ENCODE measurements at regions not wholly inside any gene's neighbourhood (a gene's known extent, or its start where the extent isn't known, plus 50 kb on each side); places are given as distances from the start of the nearest gene placed in this dataset.
"Not testable (repeated sequence)": the region's sequence is repeated elsewhere in the genome, so short reads cannot be mapped to it uniquely, and the experiment has no call there.

GRCh38 chr2:220745682-220746081, 826.4 kb downstream of the EPHA4 start:
- CTCF ChIA-PET = no interaction called here

GRCh38 chr2:220747736-220748135, 824.4 kb downstream of the EPHA4 start:
- Mint-ChIP-seq H3K27ac (no peak overlapping the region), H3K4me3 (no peak overlapping the region), H3K36me3 (ENCODE audit: low read depth) (no peaks in the 10 kb centered on the region), H3K9me3 (ENCODE audit: insufficient read depth) (peaks cover 7% of the 10 kb centered on the region), H3K27me3 (ENCODE audit: low read depth) (no peaks in the 10 kb centered on the region), H3K4me1 (ENCODE audit: low read depth) (no peaks in the 10 kb centered on the region)
- ChIA-PET CTCF (no interaction called here), POLR2A (interaction anchor here (0.6 kb wide), 1 partner anchor 197 kb away, joined by 3 read pairs; no protein-coding TSS in a partner anchor)
- ATAC-seq (no peak), DNase-seq (no peak)

More at GRCh38 chr2:220745682-220746081, 826.4 kb downstream of the EPHA4 start:
- no peak overlapping the region for H3K27ac Mint-ChIP-seq
- POLR2A ChIA-PET = no interaction called here
- ATAC-seq = no peak
- H3K36me3 Mint-ChIP-seq (ENCODE audit: low read depth) = no peaks in the 10 kb centered on the region
- H3K4me3 Mint-ChIP-seq = no peak overlapping the region
- no peaks in the 10 kb centered on the region for H3K4me1 Mint-ChIP-seq (ENCODE audit: low read depth)
- no peaks in the 10 kb centered on the region for H3K27me3 Mint-ChIP-seq (ENCODE audit: low read depth)
- DNase-seq = no peak
- H3K9me3 Mint-ChIP-seq (ENCODE audit: insufficient read depth) = peaks cover 7% of the 10 kb centered on the region

- no peak for DNase-seq
- H3K27ac Mint-ChIP-seq = no peak overlapping the region
- H3K4me3 Mint-ChIP-seq = no peak overlapping the region
- CTCF ChIA-PET = no interaction called here
- POLR2A ChIA-PET = no interaction called here
- H3K36me3 Mint-ChIP-seq (ENCODE audit: low read depth) = no peaks in the 10 kb centered on the region
- no peaks in the 10 kb centered on the region for H3K27me3 Mint-ChIP-seq (ENCODE audit: low read depth)
- H3K9me3 Mint-ChIP-seq (ENCODE audit: insufficient read depth) = peaks cover 7% of the 10 kb centered on the region
- no peaks in the 10 kb centered on the region for H3K4me1 Mint-ChIP-seq (ENCODE audit: low read depth)
- no peak for ATAC-seq
Measured at GRCh38 chr2:220748875-220749479, 823.1 kb downstream of the EPHA4 start.

GRCh38 chr2:220753486-220753885, 818.6 kb downstream of the EPHA4 start:
- ChIA-PET CTCF (no interaction called here), POLR2A (no interaction called here)
- H3K9me3 Mint-ChIP-seq (ENCODE audit: insufficient read depth) = peaks cover 2% of the 10 kb centered on the region
- H3K27me3 Mint-ChIP-seq (ENCODE audit: low read depth) = no peaks in the 10 kb centered on the region
- H3K4me1 Mint-ChIP-seq (ENCODE audit: low read depth) = no peaks in the 10 kb centered on the region
- ATAC-seq = no peak
- DNase-seq = no peak
- no peak overlapping the region for H3K4me3 Mint-ChIP-seq
- no peaks in the 10 kb centered on the region for H3K36me3 Mint-ChIP-seq (ENCODE audit: low read depth)
- H3K27ac Mint-ChIP-seq = no peak overlapping the region

- Mint-ChIP-seq H3K36me3 (ENCODE audit: low read depth) (no peaks in the 10 kb centered on the region), H3K9me3 (ENCODE audit: insufficient read depth) (no peaks in the 10 kb centered on the region), H3K27me3 (ENCODE audit: low read depth) (no peaks in the 10 kb centered on the region), H3K4me1 (ENCODE audit: low read depth) (no peaks in the 10 kb centered on the region), H3K4me3 (no peak overlapping the region), H3K27ac (no peak overlapping the region)
- CTCF ChIA-PET = no interaction called here
- no peak for ATAC-seq
- POLR2A ChIA-PET = no interaction called here
- DNase-seq = no peak
Measured at GRCh38 chr2:220756653-220757052, 815.5 kb downstream of the EPHA4 start.

- H3K9me3 Mint-ChIP-seq (ENCODE audit: insufficient read depth); CTCF ChIA-PET; H3K4me1 Mint-ChIP-seq (ENCODE audit: low read depth); H3K27me3 Mint-ChIP-seq (ENCODE audit: low read depth); POLR2A ChIA-PET; DNase-seq; ATAC-seq; H3K4me3 Mint-ChIP-seq; H3K36me3 Mint-ChIP-seq (ENCODE audit: low read depth); H3K27ac Mint-ChIP-seq: not testable (repeated sequence)
Measured at GRCh38 chr2:220758376-220758775, 813.7 kb downstream of the EPHA4 start.

GRCh38 chr2:220764171-220764570, 807.9 kb downstream of the EPHA4 start:
- DNase-seq = no peak
- Mint-ChIP-seq H3K9me3 (ENCODE audit: insufficient read depth) (no peaks in the 10 kb centered on the region), H3K27me3 (ENCODE audit: low read depth) (no peaks in the 10 kb centered on the region), H3K36me3 (ENCODE audit: low read depth) (no peaks in the 10 kb centered on the region), H3K4me1 (ENCODE audit: low read depth) (no peaks in the 10 kb centered on the region), H3K27ac (no peak overlapping the region), H3K4me3 (no peak overlapping the region)
- ATAC-seq = no peak
- CTCF ChIA-PET = no interaction called here
- POLR2A ChIA-PET = no interaction called here

- Mint-ChIP-seq H3K4me1 (ENCODE audit: low read depth) (no peaks in the 10 kb centered on the region), H3K27me3 (ENCODE audit: low read depth) (no peaks in the 10 kb centered on the region), H3K36me3 (ENCODE audit: low read depth) (no peaks in the 10 kb centered on the region), H3K27ac (no peak overlapping the region), H3K9me3 (ENCODE audit: insufficient read depth) (no peaks in the 10 kb centered on the region), H3K4me3 (no peak overlapping the region)
- ATAC-seq (no peak), DNase-seq (no peak)
- ChIA-PET POLR2A (no interaction called here), CTCF (interaction anchor here (0.7 kb wide), 1 partner anchor 52 kb away, joined by 3 read pairs; no protein-coding TSS in a partner anchor)
Measured at GRCh38 chr2:220767591-220768255, 804.4 kb downstream of the EPHA4 start.

GRCh38 chr2:220775856-220776488, 796.1 kb downstream of the EPHA4 start:
- no peak for ATAC-seq
- DNase-seq = no peak
- ChIA-PET POLR2A (no interaction called here), CTCF (no interaction called here)
- Mint-ChIP-seq H3K36me3 (ENCODE audit: low read depth) (no peaks in the 10 kb centered on the region), H3K4me3 (no peak overlapping the region), H3K9me3 (ENCODE audit: insufficient read depth) (no peaks in the 10 kb centered on the region), H3K27me3 (ENCODE audit: low read depth) (no peaks in the 10 kb centered on the region), H3K27ac (no peak overlapping the region), H3K4me1 (ENCODE audit: low read depth) (no peaks in the 10 kb centered on the region)

- H3K27me3 Mint-ChIP-seq (ENCODE audit: low read depth); ATAC-seq; DNase-seq; H3K4me1 Mint-ChIP-seq (ENCODE audit: low read depth); CTCF ChIA-PET; H3K4me3 Mint-ChIP-seq; H3K9me3 Mint-ChIP-seq (ENCODE audit: insufficient read depth); H3K36me3 Mint-ChIP-seq (ENCODE audit: low read depth); POLR2A ChIA-PET; H3K27ac Mint-ChIP-seq: not testable (repeated sequence)
Measured at GRCh38 chr2:220779076-220779475, 793.0 kb downstream of the EPHA4 start.

- Mint-ChIP-seq H3K27me3 (ENCODE audit: low read depth) (no peaks in the 10 kb centered on the region), H3K4me3 (no peak overlapping the region), H3K27ac (no peak overlapping the region), H3K4me1 (ENCODE audit: low read depth) (no peaks in the 10 kb centered on the region), H3K9me3 (ENCODE audit: insufficient read depth) (no peaks in the 10 kb centered on the region), H3K36me3 (ENCODE audit: low read depth) (no peaks in the 10 kb centered on the region)
- POLR2A ChIA-PET = no interaction called here
- no peak for DNase-seq
- CTCF ChIA-PET = no interaction called here
- ATAC-seq = no peak
Measured at GRCh38 chr2:220779511-220779910, 792.6 kb downstream of the EPHA4 start.

- H3K4me3 Mint-ChIP-seq = no peak overlapping the region
- no peaks in the 10 kb centered on the region for H3K36me3 Mint-ChIP-seq (ENCODE audit: low read depth)
- H3K9me3 Mint-ChIP-seq (ENCODE audit: insufficient read depth) = no peaks in the 10 kb centered on the region
- ATAC-seq (no peak), DNase-seq (no peak)
- ChIA-PET POLR2A (no interaction called here), CTCF (no interaction called here)
- no peaks in the 10 kb centered on the region for H3K4me1 Mint-ChIP-seq (ENCODE audit: low read depth)
- H3K27me3 Mint-ChIP-seq (ENCODE audit: low read depth) = no peaks in the 10 kb centered on the region
- H3K27ac Mint-ChIP-seq = no peak overlapping the region
Measured at GRCh38 chr2:220779931-220780330, 792.2 kb downstream of the EPHA4 start.
